HG02588 (cell line): ENCODE measurements at regions not wholly inside any gene's neighbourhood (a gene's known extent, or its start where the extent isn't known, plus 50 kb on each side); places are given as distances from the start of the nearest gene placed in this dataset.
"Not testable (repeated sequence)": the region's sequence is repeated elsewhere in the genome, so short reads cannot be mapped to it uniquely, and the experiment has no call there.

ENCODE experiments used
- ATAC-seq: cut with Tn5 transposase; IDR thresholded peaks from one replicate; pipeline ENCODE4 v1.9.1; 2021; ENCODE audit warnings: mild to moderate bottlenecking, moderate library complexity; ENCODE audit not compliant: unreplicated experiment

DNA sequence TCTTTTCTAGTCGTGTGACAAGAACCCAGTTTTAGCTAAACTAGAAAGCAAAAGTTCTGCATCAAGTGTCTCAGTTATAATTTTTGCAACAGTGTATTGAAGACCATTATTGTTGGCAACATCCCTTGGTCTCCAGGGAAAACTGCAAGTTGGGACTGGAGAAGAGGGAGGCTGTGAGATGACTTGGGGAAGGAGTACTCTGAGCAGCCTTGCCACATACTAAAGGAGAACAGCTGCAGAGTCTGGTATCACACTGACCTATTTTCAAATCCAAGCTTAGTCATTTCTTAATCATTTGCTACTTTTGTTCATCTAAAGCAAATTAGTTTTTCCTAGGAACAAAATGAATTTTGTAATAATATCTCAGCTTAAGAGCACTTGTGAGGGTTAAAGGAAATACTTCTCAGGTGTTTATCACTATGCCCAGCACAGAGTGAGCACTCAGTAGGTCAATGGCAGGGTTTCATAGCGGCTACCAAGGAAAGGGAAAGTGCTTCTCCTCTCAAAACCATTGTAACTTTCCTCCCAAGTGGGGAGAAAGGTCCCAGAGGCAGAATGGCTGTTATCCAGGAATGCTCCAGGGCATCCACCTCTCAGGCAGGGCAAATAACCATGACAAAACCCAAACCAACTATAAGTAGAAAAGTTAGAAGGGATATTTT is 247.1 kb downstream of the C11orf87 start:
- no peak for ATAC-seq

DNA sequence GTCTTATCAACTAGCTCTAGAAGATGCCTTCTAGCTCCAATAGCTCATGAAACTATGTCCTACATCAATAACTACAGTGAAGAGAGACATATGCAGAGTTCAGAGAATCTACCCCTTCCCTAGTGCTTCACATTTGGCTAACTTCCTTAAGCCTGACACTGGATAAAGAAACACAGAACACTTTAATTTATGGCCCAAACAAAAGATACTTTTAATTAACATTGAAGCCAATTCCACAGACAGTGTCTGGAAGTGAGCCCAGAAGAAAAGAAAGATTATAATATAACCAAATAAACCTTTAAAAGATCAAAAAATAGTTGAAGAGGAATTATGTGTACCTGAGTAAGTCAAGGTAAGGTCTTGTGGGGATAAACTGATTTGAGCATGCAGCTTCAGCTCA is 255.2 kb downstream of the C11orf87 start:
- ATAC-seq, result no peak

DNA sequence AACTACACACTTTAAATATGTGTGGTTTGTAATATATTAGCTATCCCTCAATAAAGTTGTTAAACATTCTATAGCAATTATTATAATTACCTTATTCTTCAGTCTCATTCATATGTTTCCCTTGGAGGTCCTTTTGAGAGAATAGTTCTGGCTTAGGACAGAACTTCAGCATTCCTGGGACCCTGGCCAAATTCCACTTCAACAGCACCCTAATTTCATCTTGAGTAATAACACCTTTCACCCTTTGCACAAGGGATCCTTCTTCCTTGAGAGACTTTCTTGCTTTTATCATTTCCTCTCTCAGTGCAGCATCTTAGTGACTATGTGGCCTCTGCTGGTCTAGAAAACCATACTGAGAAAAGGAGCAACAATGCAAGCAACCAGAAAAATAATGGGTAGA is 255.9 kb downstream of the C11orf87 start:
- no peak for ATAC-seq

DNA sequence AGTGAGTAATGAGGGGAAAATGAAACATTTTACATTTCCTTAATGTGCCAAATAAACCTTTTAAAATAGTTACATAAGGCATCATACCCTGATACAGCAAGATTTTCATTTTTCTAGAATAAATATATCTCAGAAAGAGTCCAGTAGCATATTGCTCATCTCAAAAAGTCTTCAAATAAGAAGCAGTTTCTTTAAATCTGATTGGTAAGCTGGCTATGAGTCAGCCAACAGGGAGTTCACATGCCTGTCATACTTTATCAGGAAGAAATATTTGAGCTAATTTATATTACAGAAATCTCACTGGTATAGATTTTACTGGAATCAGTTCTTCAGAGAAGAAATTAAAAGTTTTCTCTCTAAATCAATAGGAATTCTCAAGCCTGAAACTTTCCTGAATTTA is 258.1 kb downstream of the C11orf87 start:
- no peak for ATAC-seq

DNA sequence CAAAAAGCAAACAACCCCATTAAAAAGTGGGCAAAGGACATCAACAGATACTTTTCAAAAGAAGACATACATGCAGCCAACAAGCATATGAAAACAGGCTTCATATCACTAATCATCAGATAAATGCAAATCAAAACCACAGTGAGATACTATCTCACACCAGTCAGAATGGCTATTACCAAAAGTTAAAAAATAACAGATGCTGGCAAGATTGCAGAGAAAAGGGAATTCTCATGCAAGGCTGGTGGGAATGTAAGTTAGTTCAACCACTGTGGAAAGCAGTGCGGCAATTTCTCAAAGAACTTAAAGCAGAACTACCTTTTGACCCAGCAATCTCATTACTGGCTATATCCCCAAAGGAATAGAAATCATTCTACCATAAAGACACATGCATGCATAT is 260.8 kb downstream of the C11orf87 start:
- ATAC-seq, result not testable (repeated sequence)

DNA sequence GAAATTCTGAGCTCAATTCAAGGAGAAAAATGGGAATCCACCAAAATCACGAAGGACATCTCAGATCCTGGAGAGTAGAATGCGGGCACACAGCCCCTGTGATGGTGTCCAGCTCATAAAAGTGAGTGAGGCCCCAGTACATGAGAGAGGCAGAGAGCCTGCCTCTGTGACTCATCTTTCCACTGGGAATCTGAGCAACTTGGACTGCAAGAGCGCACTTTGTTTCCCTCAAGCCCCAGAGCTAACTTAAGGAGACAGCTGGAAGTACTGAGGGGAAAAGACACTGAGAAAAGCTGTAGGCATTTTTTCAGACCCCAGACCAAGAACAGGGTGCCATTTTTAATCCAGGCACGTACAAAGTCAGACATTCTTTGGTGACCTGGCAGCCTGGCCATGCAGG is 273.7 kb downstream of the C11orf87 start:
- no peak for ATAC-seq

DNA sequence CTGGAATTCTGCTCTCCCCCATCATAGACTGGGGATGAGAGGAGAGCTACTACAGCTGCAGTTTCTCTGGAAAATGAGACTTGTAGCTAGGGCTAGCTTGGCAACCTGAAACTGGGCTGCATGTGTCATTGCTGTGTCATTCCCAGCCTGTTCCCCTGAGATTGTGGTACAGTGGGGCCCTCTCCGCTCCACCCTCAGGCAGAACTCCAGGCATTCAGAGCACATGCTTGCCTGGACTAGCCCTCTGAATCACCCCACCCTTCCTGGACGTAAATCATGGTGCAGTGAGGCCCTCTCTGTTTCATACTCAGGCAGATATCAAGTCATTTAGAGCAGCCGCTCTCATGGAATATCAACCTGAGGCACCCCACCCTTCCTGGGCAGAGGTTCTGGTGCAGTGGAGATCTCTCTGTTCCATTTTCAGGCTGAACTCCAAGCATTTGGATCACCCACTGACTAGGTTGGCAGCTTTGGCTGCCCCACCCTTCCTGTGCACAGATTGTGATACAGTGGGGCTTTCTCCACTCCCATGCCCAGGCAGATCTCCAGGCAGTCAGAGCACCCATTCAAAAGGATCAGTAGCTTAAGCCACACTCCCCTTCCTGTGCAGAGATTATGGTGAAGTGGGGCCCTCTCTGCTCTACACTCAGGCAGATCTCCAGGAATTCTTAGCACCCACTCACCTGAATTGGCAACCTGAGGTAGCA is 274.4 kb downstream of the C11orf87 start:
- ATAC-seq, result no peak

DNA sequence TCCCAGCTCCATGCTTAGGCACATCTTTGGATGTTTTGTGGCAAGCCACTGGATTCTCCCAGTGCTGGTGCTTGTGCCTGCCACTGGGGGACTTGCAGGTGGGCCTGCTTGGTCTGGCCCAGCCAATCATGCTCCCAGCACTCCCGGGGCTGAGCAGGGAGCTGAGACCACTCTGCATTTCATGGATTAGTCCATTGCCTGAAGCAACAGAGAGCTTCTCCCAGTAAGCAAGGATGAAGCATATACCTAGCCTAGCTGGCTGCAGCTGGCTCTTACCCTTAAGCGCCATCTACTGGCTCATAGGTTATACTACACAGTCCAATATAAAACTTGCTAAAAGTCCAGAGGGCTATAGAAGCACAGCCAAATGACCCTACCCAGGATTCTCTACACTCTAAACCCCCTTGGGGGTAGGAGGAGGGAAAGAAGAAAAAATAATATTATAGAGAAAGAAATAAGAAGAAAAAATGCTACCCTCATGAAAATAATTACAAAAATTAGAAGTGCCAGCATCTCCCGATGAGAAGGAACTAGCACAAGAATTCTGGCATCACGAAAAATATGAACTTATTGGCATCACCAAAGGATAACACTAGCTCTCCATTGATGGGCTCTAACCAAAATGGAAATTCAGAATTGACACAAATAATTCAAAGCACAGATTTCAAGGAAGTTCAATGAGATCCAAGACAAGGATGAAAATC is 275.3 kb downstream of the C11orf87 start:
- ATAC-seq, result peak; percentile 77

DNA sequence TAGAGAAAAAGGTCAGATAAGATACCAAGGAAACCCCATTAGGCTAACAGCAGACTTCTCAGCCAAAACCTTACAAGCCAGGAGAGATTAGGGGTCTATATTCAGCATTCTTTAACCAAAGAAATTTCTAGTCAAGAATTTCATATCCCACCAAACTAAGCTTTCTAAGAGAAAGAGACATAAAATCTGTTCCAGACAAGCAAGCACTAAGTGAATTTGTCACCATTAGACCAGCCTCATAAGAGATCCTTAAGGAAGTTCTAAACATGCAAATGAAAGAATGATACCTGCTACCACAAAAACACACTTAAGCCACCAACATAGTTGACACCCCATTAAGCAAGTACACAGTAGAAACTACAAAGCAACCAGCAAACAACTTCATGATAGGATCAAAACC is 276.2 kb downstream of the C11orf87 start:
- ATAC-seq, result no peak

DNA sequence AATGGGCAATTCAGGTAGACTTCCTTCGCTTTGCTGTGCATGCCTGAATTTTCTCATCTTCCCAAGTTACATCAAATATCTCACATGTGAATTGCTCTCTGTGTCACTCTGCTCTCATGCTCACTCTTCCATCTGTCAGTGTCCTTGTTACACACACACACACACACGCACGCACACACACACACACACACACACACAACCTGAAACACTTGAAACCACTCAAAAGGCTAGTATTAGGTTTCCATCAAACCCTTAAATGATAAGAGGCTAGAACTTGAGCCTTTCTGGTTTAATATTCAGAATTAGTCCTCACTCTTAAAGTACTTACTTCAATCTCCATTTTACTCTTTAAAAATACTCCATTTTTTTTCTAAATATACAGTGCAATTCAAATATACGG is 282.4 kb downstream of the C11orf87 start:
- ATAC-seq, result no peak

DNA sequence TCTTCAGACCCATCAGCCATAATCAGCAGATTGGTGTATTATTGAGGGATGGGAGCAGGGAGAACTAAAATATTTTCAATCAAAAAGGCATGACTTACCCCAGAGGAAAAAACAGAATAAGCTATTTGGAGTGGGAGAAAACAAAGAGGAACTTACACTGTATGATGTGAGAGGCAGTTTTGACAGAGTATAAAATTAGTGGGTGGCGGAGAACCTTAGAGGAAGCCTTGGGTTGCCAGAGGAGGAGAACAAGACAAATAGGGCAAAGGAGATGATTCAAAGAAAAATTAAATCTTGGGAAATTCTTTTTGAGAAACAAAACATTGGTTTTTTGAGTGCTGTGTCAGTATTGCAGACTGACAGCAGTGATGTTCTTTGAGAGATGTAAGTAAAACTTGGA is 285.0 kb downstream of the C11orf87 start:
- no peak for ATAC-seq

DNA sequence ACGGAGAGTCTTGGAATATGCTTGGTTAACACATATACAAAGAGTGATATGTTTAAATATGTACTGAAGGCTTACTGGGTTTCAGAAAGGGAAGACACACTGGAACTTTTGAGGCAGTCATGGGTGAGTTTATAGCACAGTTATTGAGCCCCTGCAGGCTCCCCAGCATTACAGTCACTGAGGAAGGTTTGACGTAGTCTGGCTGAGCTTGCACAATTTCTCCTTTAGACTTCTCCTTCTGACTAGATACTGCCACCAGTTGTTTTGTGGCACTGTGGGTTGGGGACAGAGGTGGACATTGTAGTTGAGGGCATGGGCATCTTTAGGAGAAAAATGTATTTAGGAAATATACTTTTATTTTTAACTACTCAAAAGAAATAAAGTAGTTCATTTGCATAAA is 285.4 kb downstream of the C11orf87 start:
- ATAC-seq, result no peak

DNA sequence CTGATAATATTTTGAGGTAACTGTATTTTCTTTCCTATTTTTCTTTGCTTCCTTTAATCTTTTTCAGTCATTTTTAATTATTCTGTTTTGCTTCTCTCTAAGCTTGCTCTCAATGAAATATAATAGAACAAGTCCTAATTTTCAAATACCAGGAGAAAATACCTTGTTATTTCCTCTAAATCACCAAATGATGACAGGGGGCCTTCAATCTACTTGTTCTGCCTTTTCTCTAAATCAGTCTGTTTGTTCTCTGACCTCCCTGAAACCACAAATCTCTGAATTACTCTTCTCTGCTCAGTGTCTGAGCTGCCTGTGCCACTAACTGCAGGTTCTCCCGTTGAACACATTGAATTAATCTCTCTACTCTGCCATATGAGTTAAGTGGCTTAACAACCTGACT is 286.2 kb downstream of the C11orf87 start:
- ATAC-seq, result no peak

DNA sequence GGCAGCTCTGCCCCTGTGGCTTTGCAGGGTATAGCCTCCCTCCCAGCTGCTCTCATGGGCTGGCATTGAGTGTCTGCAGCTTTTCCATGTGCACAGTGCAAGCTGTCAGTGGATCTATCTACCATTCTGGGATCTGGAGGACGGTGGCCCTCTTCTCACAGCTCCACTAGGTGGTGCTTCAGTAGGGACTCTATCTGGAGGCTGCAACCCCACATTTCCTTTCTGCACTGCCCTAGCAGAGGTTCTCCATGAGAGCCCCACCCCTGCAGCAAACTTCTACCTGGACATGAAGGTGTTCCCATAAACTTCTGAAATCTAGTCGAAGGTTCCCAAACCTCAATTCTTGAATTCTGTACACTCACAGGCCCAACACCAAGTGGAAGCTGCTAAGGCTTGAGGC is 292.5 kb downstream of the C11orf87 start:
- not testable (repeated sequence) for ATAC-seq

DNA sequence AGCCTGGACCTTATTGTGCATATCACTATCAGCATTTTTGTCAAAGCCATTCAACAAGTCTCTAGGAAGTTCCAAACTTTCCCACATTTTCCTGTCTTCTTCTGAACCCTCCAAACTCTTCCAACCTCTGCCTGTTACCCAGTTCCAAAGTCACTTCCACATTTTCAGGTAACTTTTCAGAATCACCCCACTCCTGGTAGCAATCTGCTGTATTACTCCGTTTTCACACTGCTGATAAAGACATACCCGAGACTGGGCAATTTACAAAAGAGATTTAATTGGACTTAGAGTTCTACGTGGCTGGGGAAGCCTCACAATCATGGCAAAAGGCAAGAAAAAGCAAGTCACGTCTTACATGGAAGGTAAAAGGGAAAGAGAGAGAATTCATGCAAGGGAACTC is 293.4 kb downstream of the C11orf87 start:
- ATAC-seq, result not testable (repeated sequence)

DNA sequence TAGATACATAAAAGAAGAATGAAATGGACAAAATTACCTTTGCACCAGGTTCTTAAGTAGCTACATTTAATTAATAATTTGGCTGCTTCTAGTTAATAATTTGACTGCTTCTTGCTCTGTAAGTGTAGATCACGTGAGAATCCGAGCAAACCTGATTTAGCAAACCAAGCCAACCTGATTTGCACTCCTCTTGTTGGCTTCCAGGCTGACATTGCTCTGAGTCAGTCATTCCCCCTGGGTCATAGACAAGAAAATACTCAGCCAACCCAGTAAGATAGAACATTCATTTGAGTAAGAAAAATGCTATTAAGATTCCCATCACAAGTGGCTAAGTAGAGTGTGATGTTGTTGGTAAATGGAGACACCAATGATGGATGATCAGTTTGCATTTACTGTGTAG is 304.1 kb downstream of the C11orf87 start:
- ATAC-seq, result no peak

DNA sequence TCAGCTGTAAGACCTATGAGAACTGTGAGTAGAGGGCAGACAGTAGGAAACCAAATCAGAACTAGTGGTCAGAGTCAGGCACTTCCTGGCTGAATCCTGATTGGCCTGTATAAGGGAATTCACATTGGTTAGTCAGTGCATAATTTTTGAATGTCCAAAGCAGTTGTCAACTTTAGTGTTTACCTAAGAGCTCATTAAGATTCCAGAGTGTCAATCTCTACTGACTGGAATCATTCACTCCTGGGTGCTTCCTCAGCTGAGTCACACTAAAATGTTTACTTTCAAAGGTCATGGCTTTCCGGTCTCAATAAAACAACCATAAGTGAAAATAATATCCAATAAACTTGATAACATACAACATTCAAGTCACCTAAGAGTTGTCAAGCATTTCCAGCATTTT is 306.1 kb downstream of the C11orf87 start:
- ATAC-seq, result no peak

DNA sequence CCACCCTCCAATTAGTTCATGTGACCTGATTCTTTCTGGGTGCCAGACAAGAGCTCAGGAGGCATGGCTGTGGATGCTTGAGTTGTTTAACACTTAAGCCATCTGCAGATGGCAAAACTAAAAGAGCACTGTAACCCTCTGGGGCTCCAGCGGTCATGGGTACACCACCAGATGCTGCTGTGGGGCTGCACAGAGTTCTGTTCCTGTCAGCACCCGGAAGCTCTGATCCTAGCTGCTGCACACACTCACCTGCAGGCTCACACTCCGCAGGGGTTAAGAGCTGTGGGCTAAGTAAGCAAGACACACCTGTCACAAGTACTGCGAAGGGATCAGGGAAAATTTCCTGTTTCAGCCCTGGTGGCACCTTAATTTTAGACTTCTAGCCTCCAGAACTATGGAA is 307.8 kb downstream of the C11orf87 start:
- ATAC-seq, result no peak

DNA sequence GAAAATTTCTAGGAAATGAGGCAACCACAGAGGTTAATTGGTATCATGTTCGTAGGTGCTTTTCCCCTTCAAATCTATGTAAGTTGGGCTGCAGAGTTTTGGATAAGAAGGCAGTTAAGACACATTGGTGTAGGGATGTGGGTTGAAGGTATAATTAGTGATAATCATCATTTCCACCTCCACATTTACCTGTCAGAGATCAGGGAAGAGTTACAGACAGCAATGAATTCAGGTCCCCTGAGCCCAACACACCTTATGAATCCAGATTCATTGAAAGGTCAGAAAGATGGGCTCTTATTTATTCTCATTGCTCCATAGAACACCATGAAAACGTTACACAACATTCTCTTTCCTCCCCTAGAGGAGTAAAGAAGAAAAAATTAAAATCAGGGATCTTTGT is 308.7 kb downstream of the C11orf87 start:
- no peak for ATAC-seq

DNA sequence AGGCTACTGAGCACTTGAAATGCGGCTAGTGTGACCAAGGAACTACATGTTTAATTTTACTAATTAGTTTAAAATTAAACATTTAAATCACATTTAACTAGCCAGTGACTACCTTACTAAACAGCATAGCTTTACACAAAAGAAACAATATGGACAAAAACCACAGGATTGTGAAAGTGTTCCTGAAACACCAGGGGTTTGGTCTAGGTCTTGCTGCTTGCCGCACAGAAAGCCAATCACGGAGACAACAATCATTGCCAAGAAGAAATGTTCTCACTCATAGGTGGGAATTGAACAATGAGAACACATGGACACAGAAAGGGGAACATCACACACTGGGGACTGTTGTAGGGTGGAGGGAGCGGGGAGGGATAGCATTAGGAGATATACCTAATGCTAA is 309.5 kb downstream of the C11orf87 start:
- no peak for ATAC-seq

DNA sequence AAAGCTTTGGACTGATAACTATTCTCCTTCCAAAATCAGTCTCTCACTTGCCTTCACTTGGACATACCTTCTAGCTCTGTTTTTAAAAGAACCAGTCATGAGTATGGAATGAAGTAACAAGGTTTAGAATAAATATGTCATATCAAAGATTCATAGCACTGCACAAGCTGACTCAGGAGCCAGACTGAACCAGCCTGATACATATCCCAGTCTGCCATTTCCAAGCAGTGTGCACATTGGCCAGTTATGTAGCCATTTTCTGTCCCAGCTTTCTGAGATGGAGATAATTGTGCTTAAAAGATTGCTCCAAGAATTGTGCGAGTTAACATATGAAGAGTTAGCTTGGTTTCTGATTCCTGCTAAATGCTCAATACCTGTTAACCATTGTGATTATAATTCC is 311.3 kb downstream of the C11orf87 start:
- no peak for ATAC-seq

DNA sequence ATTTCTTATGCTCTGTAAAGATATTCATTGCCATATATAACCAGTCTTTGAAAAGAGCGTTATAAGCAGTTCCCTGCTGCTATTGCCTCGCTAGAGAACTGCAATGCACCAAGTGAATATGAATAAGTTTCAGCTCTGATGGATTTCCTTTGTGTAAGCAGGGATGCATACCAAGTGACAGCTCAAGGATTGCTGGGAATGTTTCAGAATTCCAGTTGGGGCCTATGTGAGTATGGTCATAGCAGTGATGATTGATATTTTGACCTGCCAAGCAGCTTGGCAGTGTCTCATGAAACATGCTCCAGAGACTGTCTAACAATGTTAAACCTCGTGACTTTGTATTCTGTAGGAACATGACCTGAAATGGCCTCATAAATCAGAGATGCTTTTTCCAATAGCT is 312.6 kb downstream of the C11orf87 start:
- no peak for ATAC-seq
